NCI-H146 treated with DMSO at 0.1 percent for 48 hours (cell line): ENCODE measurements at regions not wholly inside any gene's neighbourhood (a gene's known extent, or its start where the extent isn't known, plus 50 kb on each side); places are given as distances from the start of the nearest gene placed in this dataset.

Experiments used
- DNase-seq: peaks from one replicate; lab custom pipeline; 2025; ENCODE audit not compliant: unreplicated experiment; lab: John Stamatoyannopoulos, UW

DNA sequence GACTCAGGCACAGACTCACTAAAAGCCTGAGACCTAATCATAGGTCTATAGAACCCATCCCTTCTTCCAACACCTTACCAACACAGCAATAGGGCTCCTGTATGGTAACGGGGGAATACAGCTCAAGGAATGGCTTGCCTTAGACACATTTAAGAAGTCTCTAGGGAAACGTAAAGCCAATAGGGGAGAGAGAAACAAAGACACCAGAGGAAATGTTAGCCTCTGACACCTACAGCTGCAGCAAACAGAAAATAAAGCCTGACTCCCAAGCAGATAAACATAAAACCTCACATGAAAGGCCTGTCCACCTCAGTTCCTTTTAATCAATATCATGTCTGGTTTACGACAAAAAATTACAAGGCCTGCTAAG, 51.1 kb upstream of the NCOA1 start:
- no peak for DNase-seq

DNA sequence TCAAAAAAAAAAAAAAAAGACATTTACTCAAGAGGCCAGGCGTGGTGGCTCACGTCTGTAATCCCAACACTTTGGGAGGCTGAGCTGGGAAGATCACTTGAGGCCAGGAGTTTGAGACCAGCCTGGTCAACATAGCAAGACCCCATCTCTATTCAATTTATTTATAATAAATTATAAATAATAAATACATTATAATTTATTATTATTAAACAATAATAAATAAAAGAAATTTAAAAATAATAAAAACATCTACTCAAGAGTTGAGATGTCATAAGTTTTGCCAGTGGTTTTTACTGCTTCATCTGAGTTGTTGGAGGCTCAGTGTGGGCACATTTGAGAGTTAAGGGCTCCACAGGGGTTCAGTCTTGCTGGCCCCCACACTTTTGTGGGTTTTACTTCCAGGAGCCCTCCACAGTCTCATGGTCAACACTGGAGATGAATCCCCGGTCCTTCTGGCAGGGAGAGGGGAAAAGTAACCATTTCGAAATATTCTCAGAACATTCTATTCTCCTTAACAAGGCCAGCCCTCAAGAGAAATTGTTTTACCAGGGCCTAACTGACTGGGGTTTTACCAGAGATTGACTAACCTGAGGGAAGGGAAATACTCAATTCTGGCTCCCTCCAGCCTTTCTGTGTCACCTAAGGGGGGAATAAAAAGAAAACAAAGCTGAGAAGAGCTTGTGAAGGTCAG, 51.6 kb upstream of the NCOA1 start:
- no peak for DNase-seq

DNA sequence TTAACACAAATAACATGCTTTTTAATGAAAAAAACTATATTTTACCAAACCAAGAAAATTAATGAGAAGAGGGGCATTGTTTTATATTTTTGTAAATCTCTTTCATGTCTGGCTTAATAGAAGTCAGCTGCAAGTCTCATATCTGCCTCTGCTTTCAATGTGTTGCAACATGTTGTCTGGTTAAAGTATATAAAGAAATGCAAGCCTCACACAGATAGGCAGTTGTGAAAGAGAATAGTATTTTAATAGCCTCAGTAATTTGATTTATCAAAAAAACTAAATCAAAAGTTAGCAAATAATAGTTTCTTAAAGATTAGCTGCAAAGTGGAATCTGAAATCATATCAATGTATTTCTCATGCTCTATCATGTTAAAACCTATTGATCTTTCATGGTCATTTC, 52.9 kb upstream of the NCOA1 start:
- no peak for DNase-seq

DNA sequence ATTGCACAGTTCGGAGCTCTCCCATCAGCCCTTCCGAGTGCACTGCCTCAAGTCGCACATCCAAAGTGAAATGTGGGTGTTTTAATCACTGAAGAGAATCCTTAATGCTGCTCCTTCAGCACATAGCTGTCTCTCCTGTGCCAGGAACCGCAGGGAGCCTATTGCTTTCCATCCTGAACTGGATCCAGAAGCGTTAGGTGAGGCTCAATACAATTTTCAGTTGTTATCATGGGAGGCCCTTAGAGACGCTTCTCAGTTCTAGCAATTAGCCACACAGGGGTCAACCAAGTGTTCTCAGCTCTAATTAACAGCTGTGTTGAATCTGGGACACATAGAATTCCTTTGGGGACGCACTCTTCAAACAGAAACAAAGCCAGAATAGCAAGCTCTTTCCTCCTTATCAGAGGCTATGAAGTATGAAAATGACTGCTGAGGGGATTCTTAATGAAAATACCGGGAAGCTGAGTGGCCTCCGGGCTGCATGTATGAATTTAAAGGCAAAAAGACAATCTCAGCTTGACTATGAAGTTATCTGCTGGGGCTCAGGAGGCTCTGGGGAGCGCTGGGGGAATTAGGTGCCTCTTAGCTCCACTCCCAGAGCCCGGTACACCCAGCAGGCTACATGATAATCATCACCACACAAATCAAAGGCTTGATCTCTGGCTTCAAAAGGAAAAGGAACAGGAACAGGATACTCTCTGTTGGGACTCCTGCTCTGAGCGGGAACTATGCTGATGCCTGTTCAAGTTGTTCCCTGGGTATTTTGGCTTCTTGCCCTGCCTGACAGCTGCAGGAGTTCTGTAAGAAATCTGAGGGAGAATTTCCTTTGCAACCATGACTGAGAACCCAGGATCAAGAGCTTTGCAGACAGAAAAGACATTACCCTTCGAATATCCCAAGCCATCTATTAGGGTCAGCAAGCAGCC, 55.4 kb upstream of the NCOA1 start:
- no peak for DNase-seq

DNA sequence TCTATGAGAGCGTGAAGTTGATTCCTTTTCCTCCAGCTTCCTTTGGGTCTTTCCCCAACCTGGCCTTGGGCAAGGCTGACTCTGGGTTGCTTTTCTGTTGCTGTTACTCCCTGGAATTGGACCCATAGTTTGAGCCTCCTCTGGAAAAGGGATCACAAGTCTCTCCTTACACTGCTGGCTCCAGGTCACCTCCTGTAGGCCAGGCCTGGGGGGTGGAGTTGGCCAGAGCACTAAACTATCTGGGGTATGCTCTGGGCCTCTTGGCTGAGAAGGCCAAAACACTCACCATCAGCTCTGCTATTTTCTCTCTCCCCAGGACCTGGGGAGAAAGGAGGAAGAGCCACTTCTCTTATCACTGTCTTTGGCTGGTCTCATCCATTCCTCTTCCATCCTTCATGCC, 56.5 kb upstream of the NCOA1 start:
- no peak for DNase-seq

DNA sequence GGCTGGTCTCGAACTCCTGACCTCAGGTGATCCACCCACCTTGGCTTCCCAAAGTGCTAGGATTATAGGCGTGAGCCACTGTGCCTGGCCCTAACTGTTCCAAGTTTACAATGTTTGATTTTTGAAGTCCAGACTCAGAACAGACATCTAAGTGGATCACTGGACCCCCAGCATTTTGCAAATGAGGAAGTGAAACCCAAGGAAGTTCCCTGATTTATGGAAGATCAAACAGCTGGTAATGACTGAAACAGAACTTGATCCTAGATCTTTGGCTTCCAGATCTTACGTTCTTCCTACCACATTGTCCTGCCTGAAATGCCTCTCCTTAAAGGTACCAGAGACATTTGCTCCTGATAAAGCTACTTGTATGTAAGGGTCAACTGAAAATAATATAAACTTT, 58.3 kb upstream of the NCOA1 start:
- DNase-seq = no peak

DNA sequence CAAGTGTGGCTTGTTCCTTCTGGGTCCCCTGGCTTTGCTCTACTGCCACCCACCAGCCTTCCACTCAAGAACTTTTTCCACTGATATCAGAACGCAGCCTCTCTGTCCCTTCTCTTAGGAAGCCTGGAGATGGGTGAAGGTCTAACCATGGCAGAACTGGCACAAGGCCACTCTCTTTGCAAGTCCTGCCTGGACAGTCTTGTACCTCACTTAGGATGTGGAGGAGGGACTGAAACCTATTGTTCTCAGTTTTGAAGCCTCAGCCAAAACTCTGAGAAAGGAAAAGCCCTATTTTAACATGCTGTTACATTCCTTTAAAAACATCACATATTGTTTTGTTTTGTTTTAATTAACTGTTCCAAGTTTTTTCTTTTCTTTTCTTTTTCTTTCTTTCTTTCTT, 58.9 kb upstream of the NCOA1 start:
- DNase-seq = no peak

DNA sequence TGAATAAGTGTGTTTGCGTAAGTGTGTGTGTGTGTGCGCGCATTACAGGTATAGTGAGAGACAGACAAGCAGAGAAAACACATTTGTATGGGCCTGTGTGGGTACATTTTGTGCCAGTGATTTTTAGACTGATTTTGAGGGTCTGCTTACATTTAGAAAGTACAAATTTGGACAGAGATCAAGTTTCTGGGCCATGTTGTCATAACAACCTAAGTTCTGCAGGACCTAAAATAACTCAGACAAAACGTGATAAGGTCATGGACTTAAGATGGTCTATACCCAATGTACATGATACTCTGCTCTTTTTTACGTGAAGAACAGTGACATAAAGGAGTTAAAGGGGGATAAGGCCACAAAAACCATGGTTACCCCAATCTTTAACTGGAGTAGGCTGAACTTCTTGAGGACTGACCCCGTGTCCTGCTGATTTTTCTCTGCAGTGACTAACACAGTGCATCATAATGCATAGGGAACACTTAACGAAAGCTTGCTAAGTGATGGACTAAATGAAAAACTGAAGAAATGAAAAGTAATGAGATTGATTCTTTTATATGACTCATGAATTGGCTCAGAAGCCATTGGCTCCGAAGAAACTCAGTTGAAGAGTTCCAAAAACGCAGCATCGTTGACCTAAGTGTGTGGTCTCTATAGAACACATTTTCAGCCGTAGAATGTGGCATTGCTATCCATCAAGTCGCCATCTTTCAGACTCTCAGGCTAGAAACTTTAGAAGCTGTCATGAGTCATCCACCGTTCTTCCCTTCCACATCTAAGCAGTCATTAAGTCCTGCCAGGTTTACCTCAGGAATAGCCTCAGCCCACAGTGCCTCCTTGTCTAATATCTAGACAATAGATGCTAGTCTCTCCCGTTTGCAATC, 61.6 kb upstream of the NCOA1 start:
- DNase-seq = no peak

DNA sequence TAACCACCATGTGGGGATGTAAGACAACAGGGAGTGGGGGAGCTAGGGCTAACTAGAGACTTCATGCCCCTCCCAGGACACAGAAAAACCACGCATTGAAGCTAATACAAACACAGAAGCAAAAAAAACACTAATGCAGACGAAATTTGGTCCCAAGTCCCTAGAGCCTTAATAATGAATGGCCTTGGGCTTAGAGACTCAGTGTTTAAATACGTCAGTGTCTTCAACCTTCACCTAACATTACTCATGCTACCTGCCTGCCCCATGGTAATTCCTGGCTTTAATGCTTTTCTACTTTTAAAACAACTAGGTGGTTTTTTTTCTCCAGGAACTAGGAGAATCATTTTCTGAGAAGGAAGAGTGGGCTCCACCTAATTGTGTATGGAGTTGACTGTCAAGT, 64.1 kb upstream of the ITSN2 start:
- no peak for DNase-seq

DNA sequence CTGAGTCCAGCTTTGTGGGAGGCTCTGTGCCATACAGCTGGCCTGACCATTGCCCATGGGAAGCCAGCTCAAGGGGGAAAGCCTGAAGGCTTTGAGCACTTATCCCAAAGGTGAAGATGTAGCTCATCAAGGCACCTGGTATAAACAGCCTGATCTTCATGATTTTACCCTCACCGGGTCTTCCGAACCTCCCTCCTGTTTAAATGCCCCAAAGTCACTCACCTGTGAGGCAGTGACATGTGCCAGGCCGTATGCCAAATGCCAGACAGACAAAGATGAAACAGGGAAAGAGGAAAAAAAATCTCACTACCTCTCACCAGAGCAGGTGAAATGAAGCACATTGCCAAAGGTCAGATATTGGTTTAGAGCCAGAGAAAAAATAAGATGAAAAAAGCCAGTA, 62.8 kb upstream of the ITSN2 start:
- no peak for DNase-seq

DNA sequence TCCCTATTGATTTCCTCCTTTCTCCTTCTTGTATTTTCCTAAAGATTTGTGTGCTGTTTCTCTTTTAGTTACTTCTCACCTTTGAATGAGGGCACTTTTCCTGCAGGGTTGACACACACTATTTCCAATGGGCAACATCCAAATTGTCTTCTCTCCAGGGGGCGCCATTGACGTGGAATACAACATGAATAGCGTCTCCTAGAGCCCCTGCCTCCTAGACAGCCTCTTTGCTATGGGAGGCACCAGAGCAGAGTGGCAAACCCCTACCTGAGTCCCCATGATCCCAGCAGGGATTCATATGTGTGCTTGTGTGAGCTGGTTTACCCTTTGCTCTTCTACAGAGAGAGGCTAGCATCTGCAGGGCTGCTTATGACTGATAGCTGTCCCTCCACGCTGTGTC, 61.3 kb upstream of the ITSN2 start:
- peak; percentile 47 for DNase-seq

DNA sequence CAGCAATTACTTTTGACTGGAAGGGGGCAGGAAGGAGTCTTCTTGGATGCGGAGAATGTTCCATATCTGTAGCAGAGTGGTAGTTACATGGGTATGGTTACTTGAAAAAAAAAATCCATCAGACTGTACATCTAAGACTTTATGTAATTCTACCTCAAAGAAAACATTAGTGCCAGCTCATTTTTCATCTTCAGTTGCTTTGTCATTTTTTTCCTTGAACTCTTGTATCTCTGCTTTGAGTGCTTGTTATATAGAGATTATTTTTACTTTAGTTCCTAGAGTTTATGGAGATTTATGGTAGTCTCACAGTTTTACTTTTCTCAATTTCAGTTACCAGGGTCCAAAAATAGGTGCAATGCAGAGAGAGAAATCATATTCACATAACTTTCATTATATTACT, 60.0 kb upstream of the ITSN2 start:
- DNase-seq = no peak

DNA sequence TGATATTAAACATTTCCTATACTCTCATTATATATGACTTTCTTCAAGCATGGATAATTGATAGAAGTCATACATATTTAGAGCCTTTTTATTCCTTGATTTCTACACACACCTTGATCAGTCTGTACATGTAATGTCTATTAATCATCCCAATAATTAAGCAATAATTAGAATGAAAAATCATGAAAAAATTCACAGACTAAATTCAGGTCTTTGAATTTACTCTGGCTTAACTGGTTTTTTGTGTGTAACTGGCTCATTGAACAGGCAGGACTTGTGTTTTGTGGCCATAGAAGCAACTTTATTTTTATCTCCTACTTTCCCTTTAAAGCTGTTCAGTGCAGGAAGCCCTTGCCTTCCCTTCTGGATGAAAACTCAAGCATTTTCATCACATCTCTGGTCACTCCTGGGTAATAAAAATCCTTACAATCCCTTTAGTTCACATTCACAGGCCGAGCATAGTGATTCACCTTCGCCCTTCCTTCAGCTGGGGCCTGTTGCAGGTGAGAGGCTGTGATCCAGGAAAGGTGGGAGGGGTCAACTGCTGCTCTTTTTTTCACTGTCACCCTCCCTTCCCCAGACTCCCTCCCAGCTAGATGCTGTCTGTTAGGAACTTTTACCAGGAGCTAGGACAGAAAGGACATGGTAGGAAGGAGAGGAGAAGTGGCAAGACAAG, 58.0 kb upstream of the ITSN2 start:
- DNase-seq = peak; percentile 27

DNA sequence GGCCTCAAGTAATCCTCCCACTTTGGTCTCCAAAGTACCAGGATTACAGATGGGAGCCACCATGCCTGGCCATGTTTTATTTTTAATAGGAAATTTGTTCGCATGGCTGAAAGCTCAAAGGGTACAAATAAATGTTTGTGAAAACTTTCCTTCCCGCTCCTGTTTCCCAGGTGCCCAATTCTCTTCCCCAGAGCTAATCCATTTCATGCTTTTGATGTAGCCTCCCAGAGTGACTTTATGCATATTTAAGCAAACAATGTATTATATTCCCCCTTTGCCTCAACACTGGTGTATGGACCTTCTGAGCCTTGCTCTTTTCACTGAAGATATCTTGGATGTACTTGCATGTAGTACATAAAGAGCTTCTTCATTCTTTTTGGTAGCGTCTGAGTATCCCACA, 52.5 kb upstream of the ITSN2 start:
- DNase-seq = no peak

DNA sequence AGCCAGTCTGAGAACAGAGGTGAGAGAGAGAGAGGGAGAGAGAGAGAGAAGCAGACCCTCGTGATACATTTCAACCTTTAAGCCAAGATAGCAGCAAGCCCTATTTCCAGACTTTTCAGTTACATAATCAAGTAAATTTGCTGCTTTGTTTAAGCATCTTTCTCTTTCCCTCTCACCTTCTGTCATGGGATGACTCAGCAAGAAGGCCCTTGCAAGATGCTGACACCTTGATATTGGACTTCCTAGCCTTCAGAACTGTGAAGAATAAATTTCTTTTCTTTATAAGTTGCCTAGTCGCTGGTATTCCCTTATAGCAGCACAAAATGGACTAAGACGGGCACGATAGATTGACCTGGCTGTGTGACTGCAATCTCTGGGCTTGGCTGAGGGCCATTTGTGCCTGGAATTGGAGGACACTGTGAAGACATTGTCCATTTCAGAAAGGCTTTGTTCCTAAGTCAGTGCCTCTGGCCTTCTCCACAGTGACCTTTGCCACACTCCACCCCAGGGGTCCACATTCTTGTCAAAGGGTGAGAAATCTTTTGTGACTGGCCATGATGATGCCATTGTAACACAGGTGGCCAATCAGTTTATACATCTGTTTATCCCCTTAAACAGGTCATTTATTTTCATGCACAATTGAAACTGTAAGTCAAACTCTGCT, 51.3 kb upstream of the ITSN2 start:
- peak; percentile 30 for DNase-seq

DNA sequence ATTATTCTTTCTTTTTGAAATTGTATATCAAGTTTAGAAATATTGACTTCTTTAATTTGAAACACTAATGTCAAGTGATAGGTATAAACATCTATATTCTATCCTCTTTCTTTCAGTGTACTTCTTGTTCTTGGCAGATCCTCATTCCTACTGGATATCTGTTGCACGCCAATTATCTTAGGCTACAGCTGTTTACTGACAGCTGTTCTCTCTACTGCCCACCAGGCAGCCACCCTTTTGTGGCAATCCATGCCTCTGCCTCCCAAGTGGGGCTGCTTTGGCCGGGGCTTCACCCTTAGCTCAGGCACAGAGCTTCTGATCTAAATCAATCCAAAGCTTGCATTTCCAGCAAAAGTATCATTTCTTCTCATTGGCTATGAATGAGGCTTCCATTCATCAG, 50.6 kb upstream of the ITSN2 start:
- no peak for DNase-seq

DNA sequence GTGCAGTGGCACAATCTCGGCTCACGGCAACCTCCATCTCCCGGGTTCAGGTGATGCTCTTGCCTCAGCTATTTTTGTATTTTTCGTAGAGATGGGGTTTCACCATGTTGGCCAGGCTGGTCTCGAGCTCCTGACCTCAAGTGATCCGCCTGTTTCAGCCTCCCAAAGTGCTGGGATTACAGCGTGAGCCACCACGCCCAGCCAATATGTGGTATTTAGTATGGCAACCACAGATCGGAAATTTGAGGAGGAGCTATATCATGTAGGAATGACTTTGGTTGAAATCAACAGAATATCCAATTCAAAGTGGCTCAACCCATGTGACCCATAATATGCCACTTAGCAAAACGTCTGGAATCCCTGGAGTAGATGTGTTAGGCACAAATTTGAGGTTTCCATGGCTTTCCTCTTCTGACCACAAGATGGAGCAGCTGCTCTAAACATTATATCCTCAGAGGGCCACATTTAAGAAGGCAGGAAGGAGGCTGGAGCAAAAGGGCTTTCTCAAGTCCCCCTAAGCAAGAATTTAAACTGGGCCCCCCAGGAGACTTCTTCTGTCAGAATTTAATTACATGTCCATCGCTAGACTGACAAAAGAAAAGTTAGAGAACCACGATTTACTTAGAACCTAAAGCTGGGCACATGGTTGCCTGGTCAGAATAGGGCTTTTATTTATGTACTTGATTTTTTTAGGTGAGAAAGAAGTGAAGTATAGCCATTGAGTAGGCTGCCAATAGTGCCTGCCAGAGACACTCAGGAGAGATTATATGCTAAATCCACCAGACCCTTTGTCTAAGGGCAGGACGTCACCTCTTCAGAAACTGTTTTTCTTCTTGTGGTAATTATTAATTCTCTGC, 49.6 kb upstream of the ITSN2 start:
- DNase-seq = peak; percentile 64
